ENCODE measurements at regions not wholly inside any gene's neighbourhood (a gene's known extent, or its start where the extent isn't known, plus 50 kb on each side); places are given as distances from the start of the nearest gene placed in this dataset.
A peak's percentile ranks its signal among the peaks of the same experiment; 100 is the strongest.
"Not testable (repeated sequence)": the region's sequence is repeated elsewhere in the genome, so short reads cannot be mapped to it uniquely, and the experiment has no call there.

GRCh38 chr1:192461684-192462083 is 113.9 kb upstream of the RGS1 start:
- Histone ChIP-seq H3K4me3 (no peak overlapping the region), H3K9me3 (replicated peaks) (no peaks in the 10 kb centered on the region), H3K27ac (no peak overlapping the region), H3K27me3 (no peaks in the 10 kb centered on the region), H3K36me3 (no peaks in the 10 kb centered on the region), H3K4me1 (no peaks in the 10 kb centered on the region)
- DNase-seq, result no peak

GRCh38 chr1:192462616-192463015 is 113.0 kb upstream of the RGS1 start:
- DNase-seq, result no peak
- Histone ChIP-seq H3K36me3 (no peaks in the 10 kb centered on the region), H3K4me3 (no peak overlapping the region), H3K27ac (no peak overlapping the region), H3K4me1 (no peaks in the 10 kb centered on the region), H3K9me3 (replicated peaks) (no peaks in the 10 kb centered on the region), H3K27me3 (no peaks in the 10 kb centered on the region)

- no peak overlapping the region for H3K4me3 ChIP-seq
- no peaks in the 10 kb centered on the region for H3K36me3 ChIP-seq
- DNase-seq, result no peak
- H3K27me3 ChIP-seq, result no peaks in the 10 kb centered on the region
- H3K9me3 ChIP-seq (replicated peaks), result no peaks in the 10 kb centered on the region
- no peak overlapping the region for H3K27ac ChIP-seq
- H3K4me1 ChIP-seq, result no peaks in the 10 kb centered on the region
Measured at GRCh38 chr1:192463661-192464060, 111.9 kb upstream of the RGS1 start.

DNA sequence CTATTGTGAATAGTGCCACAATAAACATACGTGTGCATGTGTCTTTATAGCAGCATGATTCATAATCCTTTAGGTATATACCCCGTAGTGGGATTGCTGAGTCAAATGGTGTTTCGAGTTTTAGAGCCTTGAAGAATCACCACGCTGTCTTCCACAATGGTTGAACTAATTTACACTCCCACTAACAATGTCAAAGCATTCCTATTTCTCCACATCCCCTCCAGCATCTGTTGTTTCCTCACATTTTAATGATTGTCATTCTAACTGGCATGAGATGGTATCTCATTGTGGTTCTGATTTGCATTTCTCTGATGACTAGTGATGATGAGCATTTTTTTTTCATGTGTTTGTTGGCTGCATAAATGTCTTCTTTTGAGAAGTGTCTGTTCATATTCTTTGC is 110.4 kb upstream of the RGS1 start:
- DNase-seq; H3K36me3 ChIP-seq; H3K27me3 ChIP-seq; H3K4me1 ChIP-seq; H3K4me3 ChIP-seq; H3K9me3 ChIP-seq (replicated peaks); H3K27ac ChIP-seq: not testable (repeated sequence)

DNA sequence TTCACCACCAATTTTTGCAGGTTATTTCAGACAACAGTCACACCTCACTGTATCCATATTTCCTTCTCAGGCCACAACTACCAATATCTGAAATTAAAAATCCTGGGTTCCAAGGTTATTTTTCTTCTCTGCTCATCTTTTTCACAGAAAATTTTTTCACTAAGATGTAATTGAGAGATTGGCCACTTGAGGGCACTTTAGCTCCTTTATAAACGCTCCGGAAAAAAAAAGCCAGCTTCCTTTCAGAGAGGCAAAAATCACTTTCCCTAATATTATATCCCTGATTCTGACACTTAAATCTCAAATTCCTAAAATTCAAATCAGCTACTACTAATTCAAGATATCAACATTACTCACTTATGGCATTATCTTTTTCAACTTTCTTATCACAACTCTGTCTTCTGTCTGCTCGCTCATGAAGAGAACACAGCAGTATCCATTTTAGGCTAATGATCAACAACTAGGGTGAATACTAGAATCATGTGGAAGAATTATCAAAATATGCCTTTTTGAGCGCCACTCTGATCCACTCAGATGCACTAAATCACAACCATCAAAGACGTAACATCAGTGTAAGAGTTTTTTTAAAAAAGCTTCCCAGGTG is 101.4 kb upstream of the RGS1 start:
- no peaks in the 10 kb centered on the region for H3K9me3 ChIP-seq (replicated peaks)
- no peaks in the 10 kb centered on the region for H3K4me1 ChIP-seq
- DNase-seq, result peak in 1 of 2 experiments; percentile 53
- H3K36me3 ChIP-seq, result no peaks in the 10 kb centered on the region
- H3K27ac ChIP-seq, result no peak overlapping the region
- H3K4me3 ChIP-seq, result no peak overlapping the region
- no peaks in the 10 kb centered on the region for H3K27me3 ChIP-seq

DNA sequence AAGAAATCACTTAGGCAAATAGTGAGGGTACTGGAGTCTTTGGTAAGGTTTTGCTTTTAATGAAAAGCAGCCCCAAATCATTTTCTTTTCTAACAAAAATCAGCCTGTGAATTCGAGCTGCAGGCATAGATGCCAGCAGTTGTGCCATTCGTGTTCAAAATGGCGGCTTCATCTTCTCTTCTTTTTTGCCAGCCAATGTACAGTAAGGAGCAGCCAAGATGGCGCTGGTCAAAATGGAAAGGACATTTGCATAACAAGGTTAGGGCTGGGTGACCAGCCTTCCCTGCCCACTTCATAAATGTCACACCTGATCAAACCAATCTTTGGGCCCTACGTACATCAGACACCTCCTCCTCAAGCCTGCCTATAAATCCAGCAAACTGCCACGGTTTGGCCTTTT is 100.2 kb upstream of the RGS1 start:
- DNase-seq, result no peak
- no peak overlapping the region for H3K27ac ChIP-seq
- H3K36me3 ChIP-seq, result no peaks in the 10 kb centered on the region
- H3K4me1 ChIP-seq, result no peaks in the 10 kb centered on the region
- no peaks in the 10 kb centered on the region for H3K9me3 ChIP-seq (replicated peaks)
- no peaks in the 10 kb centered on the region for H3K27me3 ChIP-seq
- H3K4me3 ChIP-seq, result no peak overlapping the region

DNA sequence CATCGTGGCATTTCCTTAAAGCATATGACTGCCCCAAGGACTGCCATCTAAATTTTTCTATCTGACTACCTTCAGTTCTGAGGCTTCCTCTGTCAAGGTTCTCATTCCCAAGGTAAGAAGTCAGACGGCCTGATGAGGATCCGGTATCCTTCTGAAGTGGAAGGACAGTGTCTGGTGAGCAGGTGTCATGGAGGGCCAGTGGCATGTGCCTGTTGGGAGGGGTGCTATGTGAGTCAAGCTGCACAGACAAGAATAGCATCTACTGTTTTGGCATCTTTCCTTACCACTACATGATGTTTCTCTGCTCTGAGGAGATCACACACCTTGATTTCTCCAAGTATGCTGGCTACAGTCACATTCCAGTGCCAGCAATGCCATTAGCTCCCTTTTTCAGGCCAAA is 99.6 kb upstream of the RGS1 start:
- Histone ChIP-seq H3K4me1 (no peaks in the 10 kb centered on the region), H3K9me3 (replicated peaks) (no peaks in the 10 kb centered on the region), H3K27ac (no peak overlapping the region), H3K36me3 (no peaks in the 10 kb centered on the region), H3K4me3 (no peak overlapping the region), H3K27me3 (no peaks in the 10 kb centered on the region)
- no peak for DNase-seq

- H3K27ac ChIP-seq, result no peak overlapping the region
- no peaks in the 10 kb centered on the region for H3K36me3 ChIP-seq
- DNase-seq, result no peak
- H3K4me1 ChIP-seq, result no peaks in the 10 kb centered on the region
- H3K4me3 ChIP-seq, result no peak overlapping the region
- no peaks in the 10 kb centered on the region for H3K9me3 ChIP-seq (replicated peaks)
- H3K27me3 ChIP-seq, result no peaks in the 10 kb centered on the region
Measured at GRCh38 chr1:192476802-192477298, 98.7 kb upstream of the RGS1 start.

DNA sequence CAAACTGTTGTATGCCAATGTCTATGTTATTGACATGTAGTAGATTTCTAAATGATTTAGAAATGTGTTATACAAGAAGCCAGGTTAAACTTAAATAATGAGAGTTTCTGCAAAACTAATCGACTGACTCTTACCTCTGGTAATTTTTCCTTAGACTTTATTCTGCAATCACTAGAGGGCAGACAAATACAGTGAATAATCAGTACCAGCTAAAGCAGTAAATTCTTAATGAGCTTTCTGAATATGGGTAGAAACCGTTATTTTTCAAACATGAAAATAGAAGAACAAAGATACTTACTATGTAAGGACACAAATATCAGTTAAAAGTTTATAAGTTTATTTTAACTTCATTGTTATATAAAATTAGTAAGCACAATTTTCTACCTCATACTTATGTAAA is 97.9 kb upstream of the RGS1 start:
- no peaks in the 10 kb centered on the region for H3K36me3 ChIP-seq
- H3K27me3 ChIP-seq, result no peaks in the 10 kb centered on the region
- H3K4me3 ChIP-seq, result no peak overlapping the region
- DNase-seq, result peak in 1 of 2 experiments; percentile 31
- no peaks in the 10 kb centered on the region for H3K4me1 ChIP-seq
- no peaks in the 10 kb centered on the region for H3K9me3 ChIP-seq (replicated peaks)
- H3K27ac ChIP-seq, result no peak overlapping the region

- no peaks in the 10 kb centered on the region for H3K9me3 ChIP-seq (replicated peaks)
- H3K27me3 ChIP-seq, result no peaks in the 10 kb centered on the region
- H3K4me3 ChIP-seq, result no peak overlapping the region
- no peak for DNase-seq
- no peaks in the 10 kb centered on the region for H3K36me3 ChIP-seq
- no peak overlapping the region for H3K27ac ChIP-seq
- H3K4me1 ChIP-seq, result peaks cover 4% of the 10 kb centered on the region; the same call in 1 of the 2 replicates
Measured at GRCh38 chr1:192485692-192486436, 89.7 kb upstream of the RGS1 start.

- no peaks in the 10 kb centered on the region for H3K27me3 ChIP-seq
- DNase-seq, result no peak
- H3K4me1 ChIP-seq, result peaks cover 4% of the 10 kb centered on the region; the same call in 1 of the 2 replicates
- H3K36me3 ChIP-seq, result no peaks in the 10 kb centered on the region
- H3K27ac ChIP-seq, result no peak overlapping the region
- no peak overlapping the region for H3K4me3 ChIP-seq
- H3K9me3 ChIP-seq (replicated peaks), result no peaks in the 10 kb centered on the region
Measured at GRCh38 chr1:192488058-192488457, 87.5 kb upstream of the RGS1 start.

DNA sequence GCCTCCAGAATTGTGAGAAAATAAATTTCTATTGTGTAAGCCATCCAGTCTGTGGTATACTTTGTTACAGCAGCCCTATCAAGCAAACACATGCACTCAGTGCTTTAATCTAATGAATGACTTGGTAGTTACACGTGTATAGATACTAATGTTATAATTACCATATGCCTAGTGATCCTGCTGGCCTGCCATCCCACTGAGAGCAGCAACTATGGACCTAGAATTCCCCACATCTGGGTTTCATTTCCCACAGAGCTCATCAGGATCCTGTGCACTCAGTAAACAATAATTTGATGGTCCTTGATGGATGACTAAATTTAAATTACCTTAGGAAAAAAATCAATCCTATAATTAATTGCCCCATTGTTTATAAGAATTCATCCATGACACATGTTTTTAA is 86.5 kb upstream of the RGS1 start:
- no peak for DNase-seq

GRCh38 chr1:192489748-192490147 is 85.8 kb upstream of the RGS1 start:
- DNase-seq, result peak; percentile 43 to 61
- 0 out of 2 replicates have a peak overlapping the region, but pooled peaks have one; percentile 17 for H3K27ac ChIP-seq
- no peaks in the 10 kb centered on the region for H3K9me3 ChIP-seq (replicated peaks)
- H3K27me3 ChIP-seq, result no peaks in the 10 kb centered on the region
- peaks cover 4% of the 10 kb centered on the region; the same call in 1 of the 2 replicates for H3K4me1 ChIP-seq
- no peaks in the 10 kb centered on the region for H3K36me3 ChIP-seq
- H3K4me3 ChIP-seq, result no peak overlapping the region

More for the DNA sequence above, 86.5 kb upstream of the RGS1 start:
- Histone ChIP-seq H3K4me3 (no peak overlapping the region), H3K36me3 (no peaks in the 10 kb centered on the region), H3K27ac (no peak overlapping the region), H3K9me3 (replicated peaks) (no peaks in the 10 kb centered on the region), H3K27me3 (no peaks in the 10 kb centered on the region), H3K4me1 (peaks cover 4% of the 10 kb centered on the region; the same call in 1 of the 2 replicates)

DNA sequence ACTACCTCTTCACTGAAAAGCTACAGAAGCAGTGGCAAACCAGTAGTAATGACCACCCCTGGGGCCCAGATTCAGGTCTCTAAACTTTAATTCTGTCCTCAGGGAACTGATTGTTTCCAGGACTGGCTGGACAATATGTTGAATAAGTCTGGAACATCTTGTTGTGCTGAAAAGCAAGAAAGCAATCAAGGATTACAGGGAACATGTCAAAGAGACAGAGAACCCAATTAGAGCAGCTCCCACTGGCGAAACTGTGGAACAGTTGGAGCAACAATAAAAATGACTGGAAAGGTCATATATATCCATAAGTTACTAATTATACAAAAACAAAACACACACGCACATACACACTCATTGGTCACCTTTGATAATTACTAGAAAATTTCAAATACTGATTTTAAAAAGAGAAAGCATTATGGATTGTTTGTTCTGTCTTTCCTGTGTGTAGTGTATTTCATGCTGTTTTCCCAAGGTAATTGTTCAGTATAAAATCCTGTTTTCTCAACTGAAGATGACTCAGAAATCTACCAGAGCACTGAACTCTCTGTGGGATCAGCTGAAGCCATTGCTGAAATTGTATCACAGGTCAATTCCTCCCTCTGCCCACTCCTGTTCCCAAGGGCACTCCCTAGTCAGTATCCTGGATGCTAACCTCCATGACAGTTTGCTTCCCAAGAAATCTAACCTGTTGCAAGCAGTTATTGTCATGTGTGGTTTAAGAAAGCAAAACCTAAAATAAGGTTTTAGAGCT is 83.6 kb upstream of the RGS1 start:
- peaks cover 4% of the 10 kb centered on the region; the same call in 1 of the 2 replicates for H3K4me1 ChIP-seq
- no peaks in the 10 kb centered on the region for H3K36me3 ChIP-seq
- no peak overlapping the region for H3K4me3 ChIP-seq
- no peaks in the 10 kb centered on the region for H3K9me3 ChIP-seq (replicated peaks)
- H3K27ac ChIP-seq, result no peak overlapping the region
- no peaks in the 10 kb centered on the region for H3K27me3 ChIP-seq
- DNase-seq, result no peak

DNA sequence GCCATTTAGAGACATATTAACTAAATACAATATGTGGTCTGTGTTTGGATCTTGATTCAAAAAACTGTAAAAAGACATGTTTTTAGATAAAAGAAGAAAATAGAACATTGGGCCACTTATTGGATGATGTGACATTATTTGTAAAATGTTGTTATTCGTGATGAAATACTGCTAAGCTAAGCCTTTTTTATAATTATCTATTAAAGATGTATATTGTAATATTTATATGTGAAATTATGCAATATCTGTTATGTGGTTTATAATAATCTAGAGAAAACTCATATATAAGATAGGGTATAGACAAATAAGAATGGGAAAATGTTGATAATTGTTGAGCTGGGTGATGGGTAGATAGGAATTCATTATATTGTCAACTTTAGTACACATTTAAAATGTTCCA is 82.0 kb upstream of the RGS1 start:
- DNase-seq, result no peak
- Histone ChIP-seq H3K27ac (no peak overlapping the region), H3K27me3 (no peaks in the 10 kb centered on the region), H3K36me3 (no peaks in the 10 kb centered on the region), H3K4me1 (peaks cover 4% of the 10 kb centered on the region; the same call in 1 of the 2 replicates), H3K9me3 (replicated peaks) (no peaks in the 10 kb centered on the region), H3K4me3 (no peak overlapping the region)

Measured in SJCRH30 (cell line).